ENCODE measurements at regions not wholly inside any gene's neighbourhood (a gene's known extent, or its start where the extent isn't known, plus 50 kb on each side); places are given as distances from the start of the nearest gene placed in this dataset.

GRCh38 chr2:120932472-120932871, 196.8 kb downstream of the GLI2 start:
- H3K9ac ChIP-seq (ENCODE audit: extremely low read depth, low read length, poor library complexity, severe bottlenecking): no peak overlapping the region
- H3K4me3 ChIP-seq (ENCODE audit: low read length): no peak overlapping the region
- H3K9me3 ChIP-seq (ENCODE audit: control insufficient read depth, low read length): no peaks in the 10 kb centered on the region
- peaks cover 20% of the 10 kb centered on the region for H3K36me3 Mint-ChIP-seq (ENCODE audit: low read depth)
- H3K4me1 Mint-ChIP-seq: peaks cover 33% of the 10 kb centered on the region
- H3K27me3 ChIP-seq (ENCODE audit: control insufficient read depth, insufficient read depth, low read length, poor library complexity, severe bottlenecking): no peaks in the 10 kb centered on the region
- no peak overlapping the region for H3K27ac ChIP-seq (ENCODE audit: low read depth, low read length)
- no peak for DNase-seq
- peaks cover 11% of the 10 kb centered on the region for H3K4me1 ChIP-seq (ENCODE audit: control insufficient read depth, insufficient read depth, low read length)
- no peaks in the 10 kb centered on the region for H3K27me3 Mint-ChIP-seq (ENCODE audit: insufficient read depth)
- H3K9me3 Mint-ChIP-seq: peaks cover 9% of the 10 kb centered on the region
- peak overlapping the region; percentile 74 for H3K27ac Mint-ChIP-seq
- no peak overlapping the region for H3K4me3 Mint-ChIP-seq
- H3K36me3 ChIP-seq (ENCODE audit: control insufficient read depth, insufficient read depth, low read length): no peaks in the 10 kb centered on the region
- TF ChIP-seq, protein P1, sequence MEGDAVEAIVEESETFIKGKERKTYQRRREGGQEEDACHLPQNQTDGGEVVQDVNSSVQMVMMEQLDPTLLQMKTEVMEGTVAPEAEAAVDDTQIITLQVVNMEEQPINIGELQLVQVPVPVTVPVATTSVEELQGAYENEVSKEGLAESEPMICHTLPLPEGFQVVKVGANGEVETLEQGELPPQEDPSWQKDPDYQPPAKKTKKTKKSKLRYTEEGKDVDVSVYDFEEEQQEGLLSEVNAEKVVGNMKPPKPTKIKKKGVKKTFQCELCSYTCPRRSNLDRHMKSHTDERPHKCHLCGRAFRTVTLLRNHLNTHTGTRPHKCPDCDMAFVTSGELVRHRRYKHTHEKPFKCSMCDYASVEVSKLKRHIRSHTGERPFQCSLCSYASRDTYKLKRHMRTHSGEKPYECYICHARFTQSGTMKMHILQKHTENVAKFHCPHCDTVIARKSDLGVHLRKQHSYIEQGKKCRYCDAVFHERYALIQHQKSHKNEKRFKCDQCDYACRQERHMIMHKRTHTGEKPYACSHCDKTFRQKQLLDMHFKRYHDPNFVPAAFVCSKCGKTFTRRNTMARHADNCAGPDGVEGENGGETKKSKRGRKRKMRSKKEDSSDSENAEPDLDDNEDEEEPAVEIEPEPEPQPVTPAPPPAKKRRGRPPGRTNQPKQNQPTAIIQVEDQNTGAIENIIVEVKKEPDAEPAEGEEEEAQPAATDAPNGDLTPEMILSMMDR (conservative IDR thresholded peaks at IDR 0.05): no peak
- 84 to 93% methylated on average over 3 to 7 of the region's 7 CpGs for WGBS, 2 experiments (ENCODE audit: insufficient coverage in 1 of 2, insufficient read length in 1 of 2)

DNA sequence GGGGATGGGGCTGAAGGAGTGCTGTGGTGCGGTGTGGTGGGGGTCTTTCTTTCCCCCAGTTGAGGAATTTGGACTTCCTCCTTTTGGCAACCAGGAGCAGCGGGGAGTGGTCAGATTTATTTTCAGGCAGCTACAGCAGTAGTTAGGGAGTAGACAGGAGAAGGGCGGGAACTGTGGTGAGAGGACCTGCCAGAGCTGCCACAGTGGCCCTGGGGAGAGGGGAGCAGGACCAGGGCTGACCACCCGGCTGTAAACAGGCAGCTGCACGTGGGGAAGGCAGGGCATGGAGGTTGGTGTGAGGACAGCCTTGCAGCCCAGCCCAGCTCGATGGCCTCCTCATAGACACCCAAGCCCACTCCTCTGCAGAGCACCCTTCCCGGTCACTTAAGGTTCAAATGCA, 197.2 kb downstream of the GLI2 start:
- Histone ChIP-seq H3K9ac (ENCODE audit: extremely low read depth, low read length, poor library complexity, severe bottlenecking) (no peak overlapping the region), H3K36me3 (ENCODE audit: control insufficient read depth, insufficient read depth, low read length) (no peaks in the 10 kb centered on the region), H3K4me1 (ENCODE audit: control insufficient read depth, insufficient read depth, low read length) (peaks cover 14% of the 10 kb centered on the region), H3K4me3 (ENCODE audit: low read length) (no peak overlapping the region), H3K9me3 (ENCODE audit: control insufficient read depth, low read length) (no peaks in the 10 kb centered on the region), H3K27me3 (ENCODE audit: control insufficient read depth, insufficient read depth, low read length, poor library complexity, severe bottlenecking) (no peaks in the 10 kb centered on the region), H3K27ac (ENCODE audit: low read depth, low read length) (no peak overlapping the region)
- Mint-ChIP-seq H3K27ac (peak overlapping the region; percentile 74), H3K36me3 (ENCODE audit: low read depth) (peaks cover 20% of the 10 kb centered on the region), H3K4me3 (no peak overlapping the region), H3K9me3 (peaks cover 9% of the 10 kb centered on the region), H3K27me3 (ENCODE audit: insufficient read depth) (no peaks in the 10 kb centered on the region), H3K4me1 (peaks cover 37% of the 10 kb centered on the region)
- TF ChIP-seq, protein P1 (conservative IDR thresholded peaks at IDR 0.05): no peak
- 93 to 94% methylated on average over 3 to 7 of the region's 7 CpGs for WGBS, 2 experiments (ENCODE audit: insufficient coverage in 1 of 2, insufficient read length in 1 of 2)
- no peak for DNase-seq

DNA sequence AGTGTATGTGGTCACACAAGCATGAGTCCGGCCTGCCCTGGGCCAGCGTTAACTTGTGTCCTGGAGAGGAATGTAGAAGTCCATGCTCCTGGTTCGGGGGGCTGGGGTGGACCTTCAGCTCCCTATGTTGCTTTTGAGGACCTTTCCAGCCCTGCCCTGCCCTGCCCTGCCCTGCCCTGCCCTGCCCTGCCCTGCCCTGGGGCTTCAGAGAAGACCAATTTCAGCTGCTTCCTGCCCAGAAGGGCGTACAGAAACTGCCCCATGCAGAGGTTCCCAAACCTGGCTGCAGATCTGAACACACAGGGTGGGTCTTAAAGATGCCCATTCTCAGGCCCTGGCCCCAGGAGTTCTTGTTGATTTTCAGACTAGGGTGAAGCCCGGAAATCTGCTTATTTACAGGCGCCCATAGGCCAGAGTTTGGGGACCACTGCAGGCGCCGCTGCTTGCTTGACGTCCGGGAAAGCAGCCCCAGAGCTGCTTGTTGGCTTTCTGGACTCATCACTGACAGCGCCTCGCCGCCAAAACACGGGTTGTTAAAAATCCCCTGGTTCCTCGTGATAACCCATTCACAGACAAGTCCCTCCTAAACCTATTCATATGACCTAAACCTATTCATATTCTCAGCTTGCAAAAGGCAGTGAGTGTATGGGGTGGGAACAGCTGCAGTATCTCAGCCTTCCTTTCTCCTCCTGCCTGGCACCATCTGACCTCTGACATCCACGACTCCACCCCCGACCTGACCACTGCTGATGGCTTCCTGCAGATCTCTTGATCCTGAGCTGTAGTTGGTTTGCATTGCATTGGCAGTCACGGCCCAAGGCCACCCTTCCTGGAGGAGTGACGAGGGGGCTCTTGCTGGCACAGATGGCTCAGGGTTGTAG, 198.3 kb downstream of the GLI2 start:
- Histone ChIP-seq H3K9ac (ENCODE audit: extremely low read depth, low read length, poor library complexity, severe bottlenecking) (no peak overlapping the region), H3K9me3 (ENCODE audit: control insufficient read depth, low read length) (no peaks in the 10 kb centered on the region), H3K36me3 (ENCODE audit: control insufficient read depth, insufficient read depth, low read length) (no peaks in the 10 kb centered on the region), H3K27ac (ENCODE audit: low read depth, low read length) (peak overlapping the region; percentile 50), H3K4me3 (ENCODE audit: low read length) (no peak overlapping the region), H3K4me1 (ENCODE audit: control insufficient read depth, insufficient read depth, low read length) (peaks cover 21% of the 10 kb centered on the region), H3K27me3 (ENCODE audit: control insufficient read depth, insufficient read depth, low read length, poor library complexity, severe bottlenecking) (no peaks in the 10 kb centered on the region)
- Mint-ChIP-seq H3K27me3 (ENCODE audit: insufficient read depth) (no peaks in the 10 kb centered on the region), H3K36me3 (ENCODE audit: low read depth) (peaks cover 17% of the 10 kb centered on the region), H3K4me3 (no peak overlapping the region), H3K9me3 (peaks cover 9% of the 10 kb centered on the region), H3K27ac (peak overlapping the region; percentile 1), H3K4me1 (peaks cover 47% of the 10 kb centered on the region)
- 82 to 90% methylated on average over 11 to 19 of the region's 19 CpGs for WGBS, 2 experiments (ENCODE audit: insufficient coverage in 1 of 2, insufficient read length in 1 of 2)
- TF ChIP-seq, protein P1 (conservative IDR thresholded peaks at IDR 0.05): no peak
- DNase-seq: no peak
